ENCODE measurements at regions not wholly inside any gene's neighbourhood (a gene's known extent, or its start where the extent isn't known, plus 50 kb on each side); places are given as distances from the start of the nearest gene placed in this dataset.

GRCh38 chr4:13233755-13234154 is 250.4 kb downstream of the RAB28 start:
- TF ChIP-seq POLR2AphosphoS5 (IDR thresholded peaks at IDR 0.05) (no peak), CTCF (IDR thresholded peaks at IDR 0.05) (no peak), POLR2A (IDR thresholded peaks at IDR 0.05) (no peak)
